H9 (cell line): ENCODE measurements at regions not wholly inside any gene's neighbourhood (a gene's known extent, or its start where the extent isn't known, plus 50 kb on each side); places are given as distances from the start of the nearest gene placed in this dataset.

ENCODE experiments used
- DNase-seq: peaks from one replicate; pipeline ENCODE4 v3.0.0-alpha.2; 2017
- H2AFZ ChIP-seq: one replicate; pipeline ENCODE4 v1.6.1; 2013; ENCODE audit warnings: mild to moderate bottlenecking, low read length, control low read depth, moderate library complexity
- H2AK5ac ChIP-seq: 2 replicates; pipeline ENCODE4 v1.6.1; 2013; ENCODE audit warnings: low read length, control low read depth, mixed read lengths; ENCODE audit not compliant: insufficient read length
- H2BK120ac ChIP-seq: one replicate; pipeline ENCODE4 v1.6.1; 2013; ENCODE audit warnings: low read depth, mild to moderate bottlenecking, low read length, control low read depth, inconsistent platforms; ENCODE audit not compliant: poor library complexity, severe bottlenecking
- H2BK12ac ChIP-seq: 2 replicates; pipeline ENCODE4 v1.6.1; 2013; ENCODE audit warnings: low read length, control low read depth, mixed read lengths, low read depth; ENCODE audit not compliant: insufficient read length
- H2BK15ac ChIP-seq: 2 replicates; pipeline ENCODE4 v1.6.1; 2013; ENCODE audit warnings: low read depth, low read length, control low read depth
- H2BK20ac ChIP-seq: one replicate; pipeline ENCODE4 v1.6.1; 2013; ENCODE audit warnings: low read depth, mild to moderate bottlenecking, low read length, control low read depth, inconsistent platforms; ENCODE audit not compliant: poor library complexity, severe bottlenecking
- H2BK5ac ChIP-seq: 2 replicates; pipeline ENCODE4 v1.6.1; 2013; ENCODE audit warnings: low read length, control low read depth, mixed read lengths; ENCODE audit not compliant: insufficient read length
- H3K14ac ChIP-seq: 2 replicates; pipeline ENCODE4 v1.6.1; 2013; ENCODE audit warnings: low read length, control low read depth; ENCODE audit not compliant: insufficient read depth
- H3K18ac ChIP-seq: 2 replicates; pipeline ENCODE4 v1.6.1; 2013; ENCODE audit warnings: low read depth, mild to moderate bottlenecking, mixed read lengths, low read length, control low read depth; ENCODE audit not compliant: insufficient read length
- H3K23ac ChIP-seq: 2 replicates; pipeline ENCODE4 v1.6.1; 2013; ENCODE audit warnings: low read length, control low read depth, mixed read lengths, low read depth; ENCODE audit not compliant: insufficient read length
- H3K23me2 ChIP-seq: 2 replicates; pipeline ENCODE4 v1.6.1; 2013; ENCODE audit warnings: low read depth, mild to moderate bottlenecking, mixed read lengths, low read length, control low read depth; ENCODE audit not compliant: insufficient read length, poor library complexity, severe bottlenecking
- H3K27ac ChIP-seq: 2 replicates; pipeline ENCODE4 v1.5.1; 2013; ENCODE audit warnings: low read length, control low read depth, mixed read lengths, low read depth; ENCODE audit not compliant: insufficient read length
- H3K27me3 ChIP-seq: 2 replicates; pipeline ENCODE4 v1.6.1; 2013; ENCODE audit warnings: low read length, control low read depth, inconsistent platforms; ENCODE audit not compliant: insufficient read depth
- H3K4ac ChIP-seq: 2 replicates; pipeline ENCODE4 v1.6.1; 2013; ENCODE audit warnings: low read depth, mild to moderate bottlenecking, control low read depth, inconsistent platforms, low read length, moderate library complexity
- H3K4me1 ChIP-seq: 2 replicates; pipeline ENCODE4 v1.6.1; 2013; ENCODE audit warnings: low read length, control low read depth, inconsistent platforms; ENCODE audit not compliant: insufficient read depth
- H3K4me2 ChIP-seq: 2 replicates; pipeline ENCODE4 v1.6.1; 2013; ENCODE audit warnings: low read length, control low read depth, mixed read lengths; ENCODE audit not compliant: insufficient read length, insufficient read depth
- H3K56ac ChIP-seq: 2 replicates; pipeline ENCODE4 v1.6.1; 2013; ENCODE audit warnings: low read depth, mild to moderate bottlenecking, mixed read lengths, low read length, control low read depth; ENCODE audit not compliant: insufficient read length
- H3K79me1 ChIP-seq: 2 replicates; pipeline ENCODE4 v1.6.1; 2013; ENCODE audit warnings: low read depth, mild to moderate bottlenecking, moderate library complexity, low read length, control low read depth, inconsistent platforms; ENCODE audit not compliant: insufficient read depth, poor library complexity, severe bottlenecking
- H3K79me2 ChIP-seq: 2 replicates; pipeline ENCODE4 v1.6.1; 2013; ENCODE audit warnings: low read length, control low read depth, inconsistent platforms; ENCODE audit not compliant: insufficient read depth
- H3K9ac ChIP-seq: 2 replicates; pipeline ENCODE4 v1.6.1; 2013; ENCODE audit warnings: low read length, control low read depth, mixed read lengths; ENCODE audit not compliant: insufficient read length; ENCODE audit errors: extremely low read depth
- H3K9me3 ChIP-seq: one replicate; pipeline ENCODE4 v1.6.1; 2013; ENCODE audit warnings: low read depth, low read length, inconsistent platforms; ENCODE audit not compliant: control insufficient read depth
- H3T11ph ChIP-seq: one replicate; pipeline ENCODE4 v1.6.1; 2013; ENCODE audit warnings: mild to moderate bottlenecking, low read length, control low read depth, inconsistent platforms
- H4K20me1 ChIP-seq: one replicate; pipeline ENCODE4 v1.6.1; 2013; ENCODE audit not compliant: control insufficient read depth, insufficient read length, insufficient read depth
- H4K5ac ChIP-seq: 2 replicates; pipeline ENCODE4 v1.6.1; 2013; ENCODE audit warnings: low read depth, mild to moderate bottlenecking, mixed read lengths, low read length, control low read depth; ENCODE audit not compliant: insufficient read length
- H4K8ac ChIP-seq: replicated peaks from 2 replicates; pipeline ENCODE4 v1.6.1; 2013; ENCODE audit warnings: low read length, control low read depth, mixed read lengths, low read depth; ENCODE audit not compliant: insufficient read length
- H4K91ac ChIP-seq: 2 replicates; pipeline ENCODE4 v1.6.1; 2013; ENCODE audit warnings: low read depth, mild to moderate bottlenecking, moderate library complexity, mixed read lengths, low read length, control low read depth; ENCODE audit not compliant: insufficient read length
- H3K27ac Mint-ChIP-seq, 3 experiments: 2 replicates in 2 of 3; 3 replicates in 1 of 3; pipeline ENCODE4 v1.8.0; 2020 to 2021; ENCODE audit warnings: mixed read lengths in 3 of 3, mild to moderate bottlenecking in 1 of 3, moderate library complexity in 1 of 3
- H3K27me3 Mint-ChIP-seq: 2 replicates; pipeline ENCODE4 v1.8.0; 2021; ENCODE audit warnings: low read depth, mild to moderate bottlenecking, moderate library complexity, mixed read lengths
- H3K36me3 Mint-ChIP-seq, 3 experiments: 2 replicates in 2 of 3; 3 replicates in 1 of 3; pipeline ENCODE4 v1.8.0; 2020 to 2021; ENCODE audit warnings: low read depth in 3 of 3, mixed read lengths in 3 of 3; ENCODE audit not compliant: insufficient read depth in 1 of 3
- H3K4me1 Mint-ChIP-seq, 2 experiments: 2 replicates each; pipeline ENCODE4 v1.8.0; 2020; ENCODE audit warnings: mixed read lengths in 2 of 2
- H3K4me3 Mint-ChIP-seq, 2 experiments: 2 replicates in 1 of 2; 3 replicates in 1 of 2; pipeline ENCODE4 v1.8.0; 2020 to 2021; ENCODE audit warnings: mild to moderate bottlenecking in 2 of 2, mixed read lengths in 2 of 2, moderate library complexity in 1 of 2
- H3K9me3 Mint-ChIP-seq, 2 experiments: 2 replicates in 1 of 2; 3 replicates in 1 of 2; pipeline ENCODE4 v1.8.0; 2020; ENCODE audit warnings: mild to moderate bottlenecking in 2 of 2, mixed read lengths in 2 of 2, moderate library complexity in 1 of 2
- WGBS: extraction: QIAGEN DNeasy Blood & Tissue Kit; methylation state at CpG from one replicate; pipeline ENCODE4 v1.1.7; 2013; ENCODE audit warnings: missing lambda C conversion rate, low lambda C conversion rate, mixed read lengths; ENCODE audit not compliant: insufficient read length; ENCODE audit errors: extremely low coverage; 5-methylcytosine and 5-hydroxymethylcytosine counted together
- TF ChIP-seq, protein P1 (sequence below): fragments of 200-600 bp; sonication (generic); conservative IDR thresholded peaks from 3 replicates; pipeline ENCODE4 v1.8.0; 2021; ENCODE audit warnings: antibody characterized with exemption, mild to moderate bottlenecking

DNA sequence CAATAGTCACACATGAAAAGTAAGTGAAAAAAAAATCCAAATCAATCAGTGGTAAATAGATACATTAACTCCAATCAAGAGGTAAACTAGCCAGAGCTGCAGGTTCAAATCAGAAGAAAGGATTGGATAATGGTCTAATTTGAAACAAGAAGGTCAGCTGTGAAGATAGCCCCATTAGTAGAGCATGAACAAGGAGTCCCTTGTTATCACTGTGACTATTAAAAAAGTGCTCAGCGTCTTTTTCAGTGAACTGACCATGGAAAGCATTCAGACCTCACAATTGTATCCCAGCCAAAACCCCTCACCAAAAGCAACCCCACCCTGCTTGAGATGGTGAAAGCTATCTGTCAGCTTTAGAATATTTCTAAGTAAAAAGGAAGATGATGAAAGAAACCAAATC lies 125.0 kb upstream of the EGLN3 start:
- Histone ChIP-seq H3K4me2 (no peak overlapping the region), H3K4me1 (no peaks in the 10 kb centered on the region; the same call in 1 of the 2 replicates), H3K27ac (no peak overlapping the region), H3K18ac (no peak overlapping the region), H2BK120ac (no peak overlapping the region), H3K23ac (no peak overlapping the region), H3K9me3 (no peaks in the 10 kb centered on the region), H2AFZ (no peak overlapping the region), H3K27me3 (no peaks in the 10 kb centered on the region), H3T11ph (no peak overlapping the region), H3K56ac (no peak overlapping the region), H4K5ac (no peak overlapping the region), H2BK5ac (no peak overlapping the region), H4K20me1 (no peaks in the 10 kb centered on the region), H3K23me2 (no peaks in the 10 kb centered on the region), H3K79me2 (no peaks in the 10 kb centered on the region), H3K9ac (no peak overlapping the region), H4K8ac (no peak overlapping the region), H3K4ac (no peak overlapping the region), H2BK20ac (no peak overlapping the region), H4K91ac (no peak overlapping the region), H3K79me1 (no peaks in the 10 kb centered on the region), H2AK5ac (no peak overlapping the region), H3K14ac (no peak overlapping the region), H2BK15ac (no peak overlapping the region), H2BK12ac (no peak overlapping the region)
- Mint-ChIP-seq H3K27me3 (peaks cover 2% of the 10 kb centered on the region; the same call in 1 of the 2 replicates), H3K27ac (no peak overlapping the region), H3K9me3 (no peaks in the 10 kb centered on the region; a peak in 2 of 5 replicates), H3K4me3 (no peak overlapping the region), H3K4me1 (peaks cover 6 to 8% of the 10 kb centered on the region in 2 experiments), H3K36me3 (peaks cover 0 to 10% (median 0%) of the 10 kb centered on the region in 3 experiments; a peak in 1 of 7 replicates)
- no peak for DNase-seq
- no CpG with 5 or more reads among the region's 1 CpG for WGBS
- TF ChIP-seq, protein P1, sequence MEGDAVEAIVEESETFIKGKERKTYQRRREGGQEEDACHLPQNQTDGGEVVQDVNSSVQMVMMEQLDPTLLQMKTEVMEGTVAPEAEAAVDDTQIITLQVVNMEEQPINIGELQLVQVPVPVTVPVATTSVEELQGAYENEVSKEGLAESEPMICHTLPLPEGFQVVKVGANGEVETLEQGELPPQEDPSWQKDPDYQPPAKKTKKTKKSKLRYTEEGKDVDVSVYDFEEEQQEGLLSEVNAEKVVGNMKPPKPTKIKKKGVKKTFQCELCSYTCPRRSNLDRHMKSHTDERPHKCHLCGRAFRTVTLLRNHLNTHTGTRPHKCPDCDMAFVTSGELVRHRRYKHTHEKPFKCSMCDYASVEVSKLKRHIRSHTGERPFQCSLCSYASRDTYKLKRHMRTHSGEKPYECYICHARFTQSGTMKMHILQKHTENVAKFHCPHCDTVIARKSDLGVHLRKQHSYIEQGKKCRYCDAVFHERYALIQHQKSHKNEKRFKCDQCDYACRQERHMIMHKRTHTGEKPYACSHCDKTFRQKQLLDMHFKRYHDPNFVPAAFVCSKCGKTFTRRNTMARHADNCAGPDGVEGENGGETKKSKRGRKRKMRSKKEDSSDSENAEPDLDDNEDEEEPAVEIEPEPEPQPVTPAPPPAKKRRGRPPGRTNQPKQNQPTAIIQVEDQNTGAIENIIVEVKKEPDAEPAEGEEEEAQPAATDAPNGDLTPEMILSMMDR: no peak
